ENCODE measurements at regions not wholly inside any gene's neighbourhood (a gene's known extent, or its start where the extent isn't known, plus 50 kb on each side); places are given as distances from the start of the nearest gene placed in this dataset.

DNA sequence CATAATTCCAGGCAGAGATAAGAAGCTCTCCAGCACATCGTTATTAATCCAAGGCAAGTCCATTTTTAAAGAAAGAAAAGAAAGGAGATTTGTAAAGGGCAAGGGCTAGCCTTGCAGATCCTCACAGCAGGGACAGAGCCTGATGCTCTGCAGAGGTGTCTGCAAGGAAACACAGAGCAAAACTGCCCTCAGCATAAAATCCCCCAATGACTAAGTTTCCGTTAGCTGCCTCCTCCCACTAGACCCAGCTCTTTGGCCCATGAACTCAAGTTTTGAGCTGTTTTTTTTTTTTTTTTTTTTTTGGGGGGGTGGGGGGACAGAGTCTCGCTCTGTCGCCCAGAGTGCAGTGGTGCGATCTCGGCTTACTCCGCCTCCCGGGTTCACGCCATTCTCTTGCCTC lies 300.7 kb downstream of the MTERF1 start:
- CTCF ChIA-PET: no interaction called here
- TF ChIP-seq, protein P1, sequence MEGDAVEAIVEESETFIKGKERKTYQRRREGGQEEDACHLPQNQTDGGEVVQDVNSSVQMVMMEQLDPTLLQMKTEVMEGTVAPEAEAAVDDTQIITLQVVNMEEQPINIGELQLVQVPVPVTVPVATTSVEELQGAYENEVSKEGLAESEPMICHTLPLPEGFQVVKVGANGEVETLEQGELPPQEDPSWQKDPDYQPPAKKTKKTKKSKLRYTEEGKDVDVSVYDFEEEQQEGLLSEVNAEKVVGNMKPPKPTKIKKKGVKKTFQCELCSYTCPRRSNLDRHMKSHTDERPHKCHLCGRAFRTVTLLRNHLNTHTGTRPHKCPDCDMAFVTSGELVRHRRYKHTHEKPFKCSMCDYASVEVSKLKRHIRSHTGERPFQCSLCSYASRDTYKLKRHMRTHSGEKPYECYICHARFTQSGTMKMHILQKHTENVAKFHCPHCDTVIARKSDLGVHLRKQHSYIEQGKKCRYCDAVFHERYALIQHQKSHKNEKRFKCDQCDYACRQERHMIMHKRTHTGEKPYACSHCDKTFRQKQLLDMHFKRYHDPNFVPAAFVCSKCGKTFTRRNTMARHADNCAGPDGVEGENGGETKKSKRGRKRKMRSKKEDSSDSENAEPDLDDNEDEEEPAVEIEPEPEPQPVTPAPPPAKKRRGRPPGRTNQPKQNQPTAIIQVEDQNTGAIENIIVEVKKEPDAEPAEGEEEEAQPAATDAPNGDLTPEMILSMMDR (IDR thresholded peaks at IDR 0.05; ENCODE audit: insufficient read depth, low read depth, low read length): no peak
- no peaks in the 10 kb centered on the region for H3K27me3 ChIP-seq (ENCODE audit: control insufficient read depth, insufficient read depth, low read length)

DNA sequence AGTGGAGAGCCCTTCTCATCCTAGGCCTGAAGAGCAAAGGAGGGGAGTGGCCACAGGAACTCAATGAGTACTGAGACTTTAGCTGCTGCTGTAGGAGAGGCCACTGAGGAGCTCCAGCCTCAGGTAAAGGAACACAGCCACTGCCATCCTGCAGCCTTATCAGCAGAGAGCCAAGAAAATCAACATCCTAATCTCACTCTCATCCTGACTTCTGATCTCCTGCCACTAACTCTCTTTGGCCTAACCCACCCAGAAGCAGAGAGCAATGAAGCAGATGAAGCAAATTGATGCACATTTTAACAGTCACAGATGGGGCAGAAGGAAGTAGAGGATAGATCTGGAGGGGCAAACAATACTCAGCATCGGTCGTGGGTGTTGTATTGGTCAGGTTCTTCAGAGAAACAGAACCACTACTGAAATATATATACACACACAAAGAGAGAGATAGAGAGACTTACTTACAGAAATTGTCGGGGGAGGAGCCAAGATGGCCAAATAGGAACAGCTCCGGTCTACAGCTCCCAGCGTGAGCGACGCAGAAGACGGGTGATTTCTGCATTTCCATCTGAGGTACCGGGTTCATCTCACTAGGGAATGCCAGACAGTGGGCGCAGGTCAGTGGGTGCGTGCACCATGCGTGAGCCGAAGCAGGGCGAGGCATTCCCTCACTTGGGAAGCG lies 297.6 kb downstream of the MTERF1 start:
- CTCF ChIA-PET: no interaction called here
- DNase-seq (ENCODE audit: low read depth): no peak
- POLR2A ChIA-PET: no interaction called here
- Histone ChIP-seq H3K36me3 (ENCODE audit: control insufficient read depth, insufficient read depth, low read length) (no peaks in the 10 kb centered on the region), H3K4me3 (ENCODE audit: low read depth, low read length) (no peak overlapping the region), H3K27me3 (ENCODE audit: control insufficient read depth, insufficient read depth, low read length) (no peaks in the 10 kb centered on the region)
- TF ChIP-seq, protein P1 (IDR thresholded peaks at IDR 0.05; ENCODE audit: insufficient read depth, low read depth, low read length): no peak

More for the DNA sequence above, 300.7 kb downstream of the MTERF1 start:
- no peak for DNase-seq (ENCODE audit: low read depth)
- POLR2A ChIA-PET: no interaction called here
- Histone ChIP-seq H3K36me3 (ENCODE audit: control insufficient read depth, insufficient read depth, low read length) (no peaks in the 10 kb centered on the region), H3K4me3 (ENCODE audit: low read depth, low read length) (no peak overlapping the region)

DNA sequence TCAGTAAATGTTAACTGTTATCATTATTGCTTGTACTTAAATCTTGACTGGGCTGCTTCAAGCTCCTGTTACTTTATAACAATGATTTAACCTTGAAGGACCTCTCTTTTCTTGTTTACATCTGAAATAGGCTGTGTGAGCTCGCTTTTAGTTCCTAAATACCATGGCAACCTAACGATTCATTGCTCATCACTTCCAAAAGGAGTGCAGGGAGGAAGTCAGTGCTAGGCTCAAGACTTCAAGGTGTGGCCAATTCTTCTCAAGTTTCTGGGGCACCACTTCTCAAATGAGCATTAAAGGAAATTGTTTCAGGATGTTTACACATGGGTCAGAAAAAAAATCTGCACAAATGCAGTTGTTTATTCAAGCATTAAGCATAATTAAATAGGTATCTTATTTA lies 284.2 kb downstream of the MTERF1 start:
- POLR2A ChIA-PET: no interaction called here
- no peak for DNase-seq (ENCODE audit: low read depth)

DNA sequence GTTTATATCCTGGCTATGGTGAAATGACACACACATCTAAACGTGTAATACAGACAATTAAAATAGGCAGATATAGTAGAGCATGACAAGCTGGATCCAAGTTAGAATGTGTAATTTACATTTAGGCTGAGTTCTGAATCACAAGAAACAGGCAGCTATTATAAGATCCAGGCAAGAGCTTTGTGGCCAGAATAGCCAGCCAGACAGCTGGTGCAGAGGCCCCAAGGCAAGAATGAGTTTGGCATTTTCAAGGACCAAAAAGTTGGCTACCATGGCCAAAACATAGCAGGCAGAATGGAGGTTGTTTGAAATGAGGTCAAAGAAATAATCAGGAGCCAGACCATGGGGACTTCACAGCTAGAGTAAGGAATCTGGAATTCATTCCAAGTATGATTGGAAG lies 281.7 kb downstream of the MTERF1 start:
- ChIA-PET CTCF (no interaction called here), POLR2A (no interaction called here)
- H3K36me3 ChIP-seq (ENCODE audit: control insufficient read depth, insufficient read depth, low read length): no peaks in the 10 kb centered on the region
- no peak for DNase-seq (ENCODE audit: low read depth)
- TF ChIP-seq, protein P1 (IDR thresholded peaks at IDR 0.05; ENCODE audit: insufficient read depth, low read depth, low read length): no peak
- H3K4me3 ChIP-seq (ENCODE audit: low read depth, low read length): no peak overlapping the region
- H3K27me3 ChIP-seq (ENCODE audit: control insufficient read depth, insufficient read depth, low read length): no peaks in the 10 kb centered on the region; the same call in 1 of the 2 replicates

More for the DNA sequence above, 284.2 kb downstream of the MTERF1 start:
- Histone ChIP-seq H3K36me3 (ENCODE audit: control insufficient read depth, insufficient read depth, low read length) (no peaks in the 10 kb centered on the region), H3K4me3 (ENCODE audit: low read depth, low read length) (no peak overlapping the region), H3K27me3 (ENCODE audit: control insufficient read depth, insufficient read depth, low read length) (no peaks in the 10 kb centered on the region; the same call in 1 of the 2 replicates)
- TF ChIP-seq, protein P1 (IDR thresholded peaks at IDR 0.05; ENCODE audit: insufficient read depth, low read depth, low read length): no peak
- CTCF ChIA-PET: no interaction called here

DNA sequence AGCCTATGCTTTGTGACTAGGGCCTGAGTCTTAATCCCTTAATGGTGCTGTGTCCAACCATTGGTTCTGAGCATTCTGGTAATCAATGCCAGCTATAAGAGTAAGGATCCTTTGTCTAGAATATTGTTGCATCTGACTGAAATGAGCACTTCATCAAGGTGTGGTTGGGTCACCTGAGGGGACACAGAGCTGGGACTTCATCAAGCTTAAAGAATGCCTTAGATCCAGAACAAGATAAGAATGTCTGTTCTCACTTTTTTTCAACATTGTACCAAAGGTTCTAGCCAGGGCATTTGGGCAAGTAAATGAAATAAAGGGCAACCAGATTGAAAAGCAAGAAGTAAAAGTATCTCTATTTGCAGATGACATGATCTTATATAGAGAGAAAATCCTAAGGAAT lies 280.4 kb downstream of the MTERF1 start:
- POLR2A ChIA-PET: no interaction called here
- DNase-seq (ENCODE audit: low read depth): no peak
- TF ChIP-seq, protein P1 (IDR thresholded peaks at IDR 0.05; ENCODE audit: insufficient read depth, low read depth, low read length): no peak
- Histone ChIP-seq H3K36me3 (ENCODE audit: control insufficient read depth, insufficient read depth, low read length) (no peaks in the 10 kb centered on the region), H3K27me3 (ENCODE audit: control insufficient read depth, insufficient read depth, low read length) (no peaks in the 10 kb centered on the region; the same call in 1 of the 2 replicates), H3K4me3 (ENCODE audit: low read depth, low read length) (no peak overlapping the region)
- CTCF ChIA-PET: no interaction called here
